ENCODE measurements at regions not wholly inside any gene's neighbourhood (a gene's known extent, or its start where the extent isn't known, plus 50 kb on each side); places are given as distances from the start of the nearest gene placed in this dataset.

GRCh38 chr1:22218618-22219250, 75.8 kb upstream of the WNT4 start:
- DNase-seq (ENCODE audit: low spot score): no peak

GRCh38 chr1:22221233-22221780, 78.4 kb upstream of the WNT4 start:
- no peak for DNase-seq (ENCODE audit: low spot score)

- no peak for DNase-seq (ENCODE audit: low spot score)
Observed at GRCh38 chr1:22222723-22223122, 79.8 kb upstream of the WNT4 start.

GRCh38 chr1:22223176-22223575, 80.3 kb upstream of the WNT4 start:
- DNase-seq (ENCODE audit: low spot score): no peak

GRCh38 chr1:22224091-22224490, 81.2 kb upstream of the WNT4 start:
- no peak for DNase-seq (ENCODE audit: low spot score)

GRCh38 chr1:22224631-22225030, 81.7 kb upstream of the WNT4 start:
- no peak for DNase-seq (ENCODE audit: low spot score)

- DNase-seq (ENCODE audit: low spot score): no peak
Observed at GRCh38 chr1:22225858-22226589, 83.1 kb upstream of the WNT4 start.

- DNase-seq (ENCODE audit: low spot score): no peak
Observed at GRCh38 chr1:22228074-22228473, 85.2 kb upstream of the WNT4 start.

GRCh38 chr1:22228505-22228911, 85.6 kb upstream of the WNT4 start:
- DNase-seq (ENCODE audit: low spot score): no peak

GRCh38 chr1:22229379-22229778, 86.5 kb upstream of the WNT4 start:
- DNase-seq (ENCODE audit: low spot score): peak; percentile 7

- no peak for DNase-seq (ENCODE audit: low spot score)
Observed at GRCh38 chr1:22231068-22231593, 88.2 kb upstream of the WNT4 start.

GRCh38 chr1:22231995-22232690, 89.2 kb upstream of the WNT4 start:
- DNase-seq (ENCODE audit: low spot score): no peak

GRCh38 chr1:22233222-22233621, 90.3 kb upstream of the WNT4 start:
- no peak for DNase-seq (ENCODE audit: low spot score)

- DNase-seq (ENCODE audit: low spot score): no peak
Observed at GRCh38 chr1:22234476-22235030, 91.7 kb upstream of the WNT4 start.

GRCh38 chr1:22236166-22236565, 93.3 kb upstream of the WNT4 start:
- DNase-seq (ENCODE audit: low spot score): no peak

- no peak for DNase-seq (ENCODE audit: low spot score)
Observed at GRCh38 chr1:22236900-22237299, 94.0 kb upstream of the WNT4 start.

GRCh38 chr1:22237433-22238093, 94.7 kb upstream of the WNT4 start:
- DNase-seq (ENCODE audit: low spot score): no peak

- no peak for DNase-seq (ENCODE audit: low spot score)
Observed at GRCh38 chr1:22238356-22239224, 95.7 kb upstream of the WNT4 start.

- no peak for DNase-seq (ENCODE audit: low spot score)
Observed at GRCh38 chr1:22239378-22239777, 96.5 kb upstream of the WNT4 start.

GRCh38 chr1:22241250-22241649, 98.4 kb upstream of the WNT4 start:
- DNase-seq (ENCODE audit: low spot score): no peak

All from HT-29 (cell line).